ENCODE measurements at regions not wholly inside any gene's neighbourhood (a gene's known extent, or its start where the extent isn't known, plus 50 kb on each side); places are given as distances from the start of the nearest gene placed in this dataset.

DNA sequence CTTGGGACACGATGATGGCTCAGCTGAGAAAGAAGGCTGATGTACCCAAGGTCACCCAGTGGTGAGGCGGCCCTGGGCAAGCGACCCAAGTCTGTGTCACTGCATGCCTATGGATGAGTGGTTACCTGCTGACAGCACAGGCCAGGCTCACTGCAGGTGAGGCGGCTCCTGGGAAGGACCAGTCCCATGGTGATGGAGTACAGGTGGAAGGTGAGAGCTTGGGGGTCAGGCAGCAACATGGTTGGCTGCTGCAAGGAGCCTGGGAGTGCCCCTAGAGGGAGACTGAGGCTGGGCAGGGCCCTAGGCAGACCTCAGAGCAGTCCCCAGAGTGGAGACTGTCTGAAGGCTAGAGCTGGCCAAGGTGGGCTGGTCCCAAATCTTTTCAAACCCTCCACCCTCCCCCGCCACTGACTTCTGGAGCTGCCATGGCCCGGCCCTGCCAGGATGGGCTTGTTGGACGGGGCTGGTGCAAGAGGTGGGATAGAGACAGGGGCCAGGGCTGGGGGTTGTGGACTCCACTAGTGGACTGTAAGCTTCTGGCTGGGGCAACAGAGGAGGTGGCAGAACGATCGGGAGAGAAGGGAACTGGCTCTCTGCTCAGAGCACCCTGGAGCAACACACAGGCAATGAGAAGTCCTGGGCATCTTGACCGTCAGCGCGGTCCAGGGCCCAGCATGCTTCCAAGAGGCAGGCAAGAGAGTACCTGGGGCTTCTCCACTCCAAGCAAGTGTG lies 72.5 kb upstream of the SLC6A11 start:
- DNase-seq: no peak

GRCh38 chr3:10744098-10744465 lies 71.9 kb upstream of the SLC6A11 start:
- DNase-seq: peak; percentile 54

DNA sequence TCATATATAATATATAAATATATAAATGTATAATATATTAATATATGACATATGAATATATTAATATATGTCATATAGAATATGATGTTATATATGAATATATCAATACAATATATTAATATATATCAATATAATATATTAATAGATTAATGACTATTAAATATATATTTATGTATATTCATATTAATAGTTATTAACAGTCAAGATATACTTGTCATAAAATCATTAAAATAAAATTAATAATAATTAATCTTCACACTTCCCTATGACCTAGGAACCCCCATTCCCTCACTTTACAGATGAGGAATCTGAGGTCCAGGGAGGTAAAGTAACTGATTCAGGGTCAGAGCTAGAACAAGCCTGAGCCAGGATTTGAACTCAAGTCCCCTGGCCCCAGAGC lies 70.6 kb upstream of the SLC6A11 start:
- no peak for DNase-seq

GRCh38 chr3:10746001-10746400 lies 70.0 kb upstream of the SLC6A11 start:
- DNase-seq: no peak

- no peak for DNase-seq
Measured at GRCh38 chr3:10746684-10747083, 69.3 kb upstream of the SLC6A11 start.

GRCh38 chr3:10747341-10747740 lies 68.7 kb upstream of the SLC6A11 start:
- DNase-seq: no peak

DNA sequence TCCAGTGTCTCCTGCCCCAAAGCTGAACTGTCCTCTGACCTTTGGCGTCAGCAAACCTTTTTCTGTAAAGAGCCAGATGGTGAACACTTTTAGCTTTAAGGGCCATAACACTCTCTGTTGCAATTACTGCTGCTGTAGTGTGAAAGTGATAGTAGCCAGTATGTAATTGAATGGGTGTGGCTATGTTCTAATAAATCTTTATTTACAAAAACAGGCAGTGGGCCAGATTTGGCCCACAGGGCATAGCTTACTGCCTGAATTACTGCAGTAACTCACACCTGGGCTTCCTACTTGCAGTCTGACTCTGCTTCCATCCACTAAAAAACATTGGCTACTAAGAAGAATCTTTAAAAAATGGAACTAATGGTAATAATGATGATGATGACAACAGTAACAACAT lies 68.0 kb upstream of the SLC6A11 start:
- no peak for DNase-seq

- peak; percentile 65 for DNase-seq
Measured at GRCh38 chr3:10753964-10754363, 62.1 kb upstream of the SLC6A11 start.

- DNase-seq: no peak
Measured at GRCh38 chr3:10756546-10756945, 59.5 kb upstream of the SLC6A11 start.

DNA sequence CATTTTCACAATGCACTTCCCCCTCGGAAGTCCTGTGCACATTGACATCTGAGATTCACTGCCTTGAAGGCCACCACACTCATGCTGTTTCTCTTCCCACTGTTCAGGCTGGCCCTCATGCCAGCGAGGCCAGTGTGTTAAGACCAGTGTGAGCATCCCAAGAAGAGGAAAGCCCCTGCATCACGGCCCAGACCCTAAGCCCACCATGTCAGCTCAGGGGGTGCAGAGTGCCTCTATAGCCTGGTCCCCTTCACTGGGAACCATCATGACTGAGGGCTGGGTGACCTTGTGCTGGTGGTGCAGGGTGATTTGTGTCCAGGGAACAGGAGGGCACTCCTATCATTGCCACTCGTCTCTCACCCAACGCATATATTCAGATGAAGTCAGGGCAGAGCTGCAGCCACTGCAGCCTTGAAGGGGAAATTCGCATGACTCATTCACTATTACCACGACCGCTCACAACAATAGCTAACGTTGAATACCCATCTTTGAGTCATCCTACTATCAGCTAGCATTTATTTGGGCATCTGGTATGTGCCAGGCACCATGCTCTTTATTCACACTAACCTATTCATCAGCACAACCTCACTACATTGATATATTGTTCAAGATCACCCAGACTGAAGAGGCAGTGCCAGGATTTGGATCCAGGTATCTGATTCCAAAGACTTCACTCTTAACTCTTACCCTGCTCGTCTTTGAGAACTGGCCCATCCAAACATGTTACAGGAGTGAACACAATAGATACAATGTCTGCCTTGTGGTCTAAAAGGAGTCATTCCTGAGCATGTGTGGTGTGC lies 58.8 kb upstream of the SLC6A11 start:
- DNase-seq: peak; percentile 29

GRCh38 chr3:10757821-10758130 lies 58.3 kb upstream of the SLC6A11 start:
- DNase-seq: peak; percentile 60

DNA sequence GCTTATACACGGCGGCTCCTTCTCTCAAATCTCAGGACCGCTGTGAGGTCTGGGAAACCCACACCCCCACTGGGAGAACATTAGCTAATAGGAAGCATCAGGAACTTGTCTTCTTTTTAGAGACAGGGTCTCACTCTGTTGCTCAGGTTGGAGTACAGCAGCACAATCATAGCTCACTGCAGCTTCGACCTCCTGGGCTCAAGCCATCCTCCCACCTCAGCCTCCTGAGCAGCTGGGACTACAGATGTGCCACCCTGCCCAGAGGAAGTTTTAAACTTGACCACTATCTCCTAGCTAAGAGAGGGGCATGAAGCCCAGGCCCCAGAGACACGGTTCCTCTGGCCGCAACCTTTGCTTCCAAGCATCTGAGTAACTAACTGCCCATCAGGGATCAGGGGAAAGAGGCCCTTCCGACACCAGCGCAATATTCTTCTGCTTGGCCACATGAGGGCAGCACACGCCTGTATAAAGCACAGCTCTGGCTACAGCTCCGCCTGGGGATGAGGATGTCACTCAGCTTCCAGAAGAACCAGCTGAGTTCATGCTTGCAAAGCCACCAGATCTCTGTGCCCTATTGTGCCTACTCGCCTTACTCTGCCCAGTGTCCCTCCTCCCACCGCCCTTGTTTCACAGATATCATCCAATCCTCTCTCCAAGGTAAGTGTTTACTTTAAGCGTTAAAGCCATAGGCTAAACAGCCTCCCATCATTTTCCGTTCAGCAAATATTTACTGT lies 57.6 kb upstream of the SLC6A11 start:
- DNase-seq: peak; percentile 68

DNA sequence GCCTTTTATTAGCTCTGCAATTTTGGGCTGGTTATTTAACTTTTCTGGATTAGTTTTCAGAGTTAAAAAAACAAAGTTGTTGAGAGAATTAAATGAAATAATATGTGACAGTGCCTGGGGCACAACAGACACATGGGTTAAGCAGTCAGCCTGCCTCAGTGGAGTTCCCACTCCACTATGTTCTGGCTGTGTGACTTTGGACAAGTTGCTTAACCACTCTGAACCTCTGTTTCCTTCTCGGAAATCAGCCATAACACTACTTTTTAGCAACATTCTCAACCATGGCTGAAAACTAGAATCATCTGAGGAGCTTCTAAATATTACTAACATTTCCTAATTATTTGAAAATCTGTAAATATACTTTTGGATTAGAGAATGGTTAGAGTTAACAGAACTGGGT lies 56.5 kb upstream of the SLC6A11 start:
- DNase-seq: no peak

DNA sequence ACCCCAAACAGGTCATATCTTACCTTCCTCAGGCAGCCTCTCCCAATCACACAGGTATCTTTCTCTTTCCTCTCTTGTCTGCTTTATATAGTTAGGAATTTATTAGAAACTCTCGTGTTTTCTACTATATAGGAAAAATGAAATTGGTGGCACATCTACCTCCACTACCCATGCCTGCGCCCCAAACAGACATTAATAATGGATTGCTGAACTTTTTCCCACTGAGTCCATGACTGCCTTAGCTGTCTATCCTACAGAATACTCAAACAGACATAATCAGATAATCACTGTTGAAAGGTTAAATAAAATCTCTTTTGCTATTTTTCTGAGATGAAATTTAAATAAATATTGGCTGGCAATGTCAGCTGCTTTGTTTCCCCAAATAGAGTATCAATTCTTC lies 55.8 kb upstream of the SLC6A11 start:
- no peak for DNase-seq

GRCh38 chr3:10761583-10761982 lies 54.4 kb upstream of the SLC6A11 start:
- no peak for DNase-seq

DNA sequence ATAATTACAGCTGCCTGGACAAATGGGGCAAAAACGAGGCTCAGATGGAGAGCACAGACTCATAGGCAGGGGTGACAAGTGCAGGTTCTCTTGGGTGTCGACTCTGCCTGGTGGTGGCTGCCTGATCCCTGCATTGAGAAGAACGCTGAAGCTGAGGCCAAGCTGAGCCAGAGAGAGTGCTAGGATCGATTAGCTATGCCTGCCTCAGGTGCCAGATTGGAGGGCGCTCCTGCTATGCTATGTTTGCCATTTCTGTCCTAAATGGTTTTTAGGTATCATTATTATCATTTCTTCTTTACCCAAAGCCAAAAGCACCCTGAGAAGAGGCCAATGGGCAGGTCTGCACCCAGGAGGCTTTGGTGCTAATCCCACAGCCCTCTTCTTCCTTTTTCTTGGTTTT lies 53.9 kb upstream of the SLC6A11 start:
- DNase-seq: no peak

GRCh38 chr3:10762611-10763247 lies 53.3 kb upstream of the SLC6A11 start:
- DNase-seq: no peak

GRCh38 chr3:10763248-10763620 lies 52.8 kb upstream of the SLC6A11 start:
- DNase-seq: no peak

DNA sequence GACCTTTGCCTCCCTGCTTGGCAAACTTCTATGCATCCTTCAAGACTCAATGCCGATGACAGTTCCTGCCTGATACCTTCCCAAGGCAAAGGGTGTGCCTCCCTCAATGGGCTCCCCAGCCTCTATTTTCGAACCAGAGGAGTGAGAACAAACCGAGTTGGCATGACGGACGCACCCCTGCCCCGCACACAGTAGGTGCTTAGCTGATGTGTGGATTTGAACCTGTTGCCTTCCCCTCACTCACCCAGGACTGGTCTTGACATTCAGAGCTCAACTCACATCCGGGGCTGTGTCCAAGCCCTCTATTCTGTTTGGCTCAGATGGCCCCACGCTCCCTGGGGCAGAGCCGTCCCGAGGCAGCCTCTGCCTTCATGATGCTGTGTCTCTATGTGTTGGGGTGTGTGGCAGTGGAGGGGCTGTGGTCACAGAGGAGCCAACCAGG lies 52.2 kb upstream of the SLC6A11 start:
- no peak for DNase-seq

- no peak for DNase-seq
Measured at GRCh38 chr3:10764259-10765051, 51.6 kb upstream of the SLC6A11 start.

DNA sequence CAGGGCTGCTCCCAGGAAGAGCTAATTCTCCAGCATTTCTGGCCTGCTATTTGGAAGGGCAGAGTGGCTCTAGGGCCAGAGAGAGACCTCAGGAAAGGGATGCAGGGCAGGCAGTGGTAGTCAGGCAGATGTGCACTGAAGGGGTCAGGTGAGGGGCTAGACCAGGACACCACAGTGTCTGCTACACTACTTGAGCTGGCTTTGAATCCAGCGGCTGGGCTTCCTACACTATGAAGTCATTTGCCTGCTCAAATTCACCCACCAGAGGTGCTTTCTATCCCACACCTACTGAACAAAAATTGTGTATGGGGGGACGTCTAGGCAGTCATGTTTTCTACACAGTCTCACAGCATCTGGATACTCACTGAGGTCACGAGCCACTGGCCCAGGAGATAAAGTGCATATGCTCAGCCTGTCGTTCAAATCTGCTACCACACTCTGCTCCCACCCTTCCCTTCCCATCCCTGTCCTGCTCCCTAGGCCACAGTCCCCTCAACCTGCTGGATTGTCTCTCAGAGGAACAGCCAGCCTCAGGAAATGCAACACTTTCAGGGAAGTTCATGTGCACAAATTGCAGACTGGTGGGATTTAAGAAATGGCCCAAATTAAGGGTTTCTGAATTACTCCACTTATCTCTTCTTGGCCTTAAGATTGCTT lies 49.9 kb upstream of the SLC6A11 start:
- no peak for DNase-seq
